GM23248 (cell line): ENCODE measurements at regions not wholly inside any gene's neighbourhood (a gene's known extent, or its start where the extent isn't known, plus 50 kb on each side); places are given as distances from the start of the nearest gene placed in this dataset.

Experiments
- EZH2 ChIP-seq: fragments of 200-600 bp; sonication (generic); IDR thresholded peaks from 2 replicates; pipeline ENCODE4 v1.6.1; 2018; ENCODE audit warnings: antibody characterized with exemption, mild to moderate bottlenecking; ENCODE audit not compliant: insufficient read depth, poor library complexity, severe bottlenecking
- EZH2phosphoT487 ChIP-seq: fragments of 200-600 bp; sonication (generic); IDR thresholded peaks from 2 replicates; pipeline ENCODE4 v1.6.1; 2018; ENCODE audit warnings: antibody characterized with exemption, moderate library complexity, mild to moderate bottlenecking, low read depth; ENCODE audit not compliant: insufficient read depth

GRCh38 chrY:15415165-15415564, 890.8 kb downstream of the NLGN4Y start:
- TF ChIP-seq EZH2 (no peak), EZH2phosphoT487 (no peak)
